Keratinocyte (primary cell): ENCODE measurements at regions not wholly inside any gene's neighbourhood (a gene's known extent, or its start where the extent isn't known, plus 50 kb on each side); places are given as distances from the start of the nearest gene placed in this dataset.
A peak's percentile ranks its signal among the peaks of the same experiment; 100 is the strongest.

Source experiments
- DNase-seq: peaks from one replicate; pipeline ENCODE4 v3.0.0-alpha.2; 2011; ENCODE audit warnings: low read depth, missing footprints, low spot score
- FAIRE-seq: peaks from 2 replicates; lab custom pipeline; 2011; peaks lifted over from hg19 to GRCh38; lab: Jason Lieb, UNC
- H2AFZ ChIP-seq: 2 replicates; pipeline ENCODE4 v1.6.0; 2012; ENCODE audit warnings: low read length, control low read depth, inconsistent platforms; ENCODE audit not compliant: control insufficient read depth
- H3K27ac ChIP-seq: 2 replicates; pipeline ENCODE4 v1.5.1; 2011; ENCODE audit warnings: low read length; ENCODE audit not compliant: control insufficient read depth, insufficient read depth
- H3K27me3 ChIP-seq: 3 replicates; pipeline ENCODE4 v1.6.0; 2011; ENCODE audit warnings: low read length; ENCODE audit not compliant: control insufficient read depth, insufficient read depth; ENCODE audit errors: extremely low read depth
- H3K36me3 ChIP-seq, 2 experiments: 2 replicates in 1 of 2; 3 replicates in 1 of 2; pipeline ENCODE4 v1.5.1; 2011; ENCODE audit warnings: low read length in 2 of 2, mild to moderate bottlenecking in 1 of 2; ENCODE audit not compliant: control insufficient read depth in 2 of 2, insufficient read depth in 2 of 2; ENCODE audit errors: extremely low read depth in 1 of 2
- H3K4me1 ChIP-seq: 3 replicates; pipeline ENCODE4 v1.5.1; 2011; ENCODE audit warnings: low read length; ENCODE audit not compliant: control insufficient read depth, insufficient read depth; ENCODE audit errors: extremely low read depth
- H3K4me2 ChIP-seq: 3 replicates; pipeline ENCODE4 v1.6.0; 2011; ENCODE audit warnings: low read depth, low read length; ENCODE audit not compliant: control insufficient read depth, insufficient read depth; ENCODE audit errors: extremely low read depth
- H3K4me3 ChIP-seq, 3 experiments: fragments of 200-600 bp in 1 of 3; sonication (generic) in 1 of 3; 2 replicates in 2 of 3; 3 replicates in 1 of 3; pipeline ENCODE4 v1.5.1; 2011 to 2016; ENCODE audit warnings: low read length in 3 of 3, mild to moderate bottlenecking in 3 of 3, control low read depth in 2 of 3, inconsistent platforms in 1 of 3, low read depth in 1 of 3, mixed read lengths in 1 of 3, mixed run types in 1 of 3, moderate library complexity in 1 of 3; ENCODE audit not compliant: control insufficient read depth in 2 of 3, insufficient read depth in 2 of 3; ENCODE audit errors: extremely low read depth in 1 of 3
- H3K79me2 ChIP-seq: 2 replicates; pipeline ENCODE4 v1.6.0; 2012; ENCODE audit warnings: low read length; ENCODE audit not compliant: control insufficient read depth, insufficient read depth
- H3K9ac ChIP-seq: 3 replicates; pipeline ENCODE4 v1.6.0; 2011; ENCODE audit warnings: low read length; ENCODE audit not compliant: control insufficient read depth, insufficient read depth; ENCODE audit errors: extremely low read depth
- H3K9me1 ChIP-seq: 3 replicates; pipeline ENCODE4 v1.6.0; 2011; ENCODE audit warnings: low read length; ENCODE audit not compliant: control insufficient read depth, insufficient read depth; ENCODE audit errors: extremely low read depth
- H3K9me3 ChIP-seq: 2 replicates; pipeline ENCODE4 v1.5.1; 2012; ENCODE audit warnings: low read depth, low read length; ENCODE audit not compliant: control insufficient read depth
- H4K20me1 ChIP-seq: 3 replicates; pipeline ENCODE4 v1.6.0; 2011; ENCODE audit warnings: low read length; ENCODE audit not compliant: control insufficient read depth, insufficient read depth; ENCODE audit errors: extremely low read depth
- CTCF ChIP-seq, 3 experiments: IDR thresholded peaks in 1 of 3; conservative IDR thresholded peaks in 1 of 3; optimal IDR thresholded peaks in 1 of 3; 2 replicates in 2 of 3; 3 replicates in 1 of 3; pipeline versions ENCODE3 to v1.5.1; 2011; ENCODE audit warnings: low read length in 3 of 3, mild to moderate bottlenecking in 3 of 3, moderate library complexity in 2 of 3, control low read depth in 1 of 3, inconsistent platforms in 1 of 3; ENCODE audit not compliant: insufficient read depth in 2 of 3; ENCODE audit errors: extremely low read depth in 1 of 3
- EZH2 ChIP-seq: IDR thresholded peaks from one replicate; pipeline ENCODE4 v1.6.1; 2012; ENCODE audit warnings: inconsistent platforms, mild to moderate bottlenecking, low read length, moderate library complexity
- dilution Hi-C: fragments of 300-500 bp; cut with MboI; formaldehyde crosslinking; loops from one replicate; pipeline ENCODE4 v1.7.0; 2020; ENCODE audit warnings: low sequenced_read_pairs; ENCODE audit not compliant: extremely low pct_ligation_motif_present

- no peak for TF ChIP-seq EZH2
- TF ChIP-seq CTCF (optimal IDR thresholded peaks at IDR 0.05 in 1 of 3, IDR thresholded peaks at IDR 0.05 in 1 of 3, conservative IDR thresholded peaks at IDR 0.05 in 1 of 3; ENCODE audit: extremely low read depth in 1 of 3, insufficient read depth in 2 of 3, low read length in 3 of 3): no peak
- Histone ChIP-seq H4K20me1 (no peaks in the 10 kb centered on the region), H3K9me1 (no peaks in the 10 kb centered on the region), H3K36me3 (peaks cover 0 to 3% of the 10 kb centered on the region in 2 experiments), H3K27me3 (no peaks in the 10 kb centered on the region), H3K4me3 (no peak overlapping the region), H3K4me2 (no peak overlapping the region), H3K27ac (no peak overlapping the region), H3K9ac (no peak overlapping the region), H3K9me3 (peaks cover 2% of the 10 kb centered on the region), H3K79me2 (no peaks in the 10 kb centered on the region), H2AFZ (no peak overlapping the region), H3K4me1 (peaks cover 17% of the 10 kb centered on the region)
- FAIRE-seq: no peak
- no peak for DNase-seq
- dilution Hi-C loops: no loop called here
These were observed 653.4 kb downstream of the NYAP2 start for GRCh38 chr2:226052772-226053416.

DNA sequence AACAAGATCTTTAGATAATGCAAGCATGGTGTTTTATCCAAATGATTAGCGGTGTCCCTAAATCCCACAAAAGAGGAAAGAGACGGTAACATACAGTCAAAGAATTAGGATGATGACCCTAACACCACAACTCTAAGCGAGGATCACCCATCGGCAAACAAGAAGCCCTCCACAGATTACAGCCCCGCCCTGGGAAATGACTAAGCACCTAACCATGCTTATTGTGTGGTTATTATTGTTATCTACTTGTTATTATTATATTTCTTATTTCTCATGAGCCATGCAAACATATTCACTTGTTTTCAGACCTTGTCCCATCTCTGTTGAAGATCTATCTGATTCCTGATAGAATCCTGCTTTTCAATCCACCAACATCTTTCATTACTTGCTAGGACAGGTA is 651.3 kb downstream of the NYAP2 start:
- Histone ChIP-seq H3K4me1 (peaks cover 17% of the 10 kb centered on the region), H3K36me3 (peaks cover 0 to 3% of the 10 kb centered on the region in 2 experiments), H3K4me3 (no peak overlapping the region), H3K9me1 (no peaks in the 10 kb centered on the region), H4K20me1 (no peaks in the 10 kb centered on the region), H3K79me2 (no peaks in the 10 kb centered on the region), H2AFZ (no peak overlapping the region), H3K9me3 (peaks cover 2% of the 10 kb centered on the region), H3K4me2 (no peak overlapping the region), H3K27me3 (no peaks in the 10 kb centered on the region), H3K9ac (no peak overlapping the region), H3K27ac (no peak overlapping the region)
- FAIRE-seq (peak; percentile 32), DNase-seq (no peak)
- dilution Hi-C loops: no loop called here
- TF ChIP-seq EZH2: no peak
- no peak for TF ChIP-seq CTCF (optimal IDR thresholded peaks at IDR 0.05 in 1 of 3, IDR thresholded peaks at IDR 0.05 in 1 of 3, conservative IDR thresholded peaks at IDR 0.05 in 1 of 3; ENCODE audit: extremely low read depth in 1 of 3, insufficient read depth in 2 of 3, low read length in 3 of 3)
